SH-SY5Y (cell line): ENCODE measurements at regions not wholly inside any gene's neighbourhood (a gene's known extent, or its start where the extent isn't known, plus 50 kb on each side); places are given as distances from the start of the nearest gene placed in this dataset.

Experiments used
- GATA2 ChIP-seq: IDR thresholded peaks from 2 replicates; pipeline ENCODE4 v1.6.1; 2011; ENCODE audit warnings: mild to moderate bottlenecking, low read depth, low read length
- GATA3 ChIP-seq: IDR thresholded peaks from 2 replicates; pipeline ENCODE4 v1.6.1; 2011; ENCODE audit warnings: low read depth, mild to moderate bottlenecking, low read length, moderate library complexity

- no peak for TF ChIP-seq GATA3
- no peak for TF ChIP-seq GATA2
These were observed 101.6 kb upstream of the KRAS start for GRCh38 chr12:25352083-25352918.
